ENCODE measurements at regions not wholly inside any gene's neighbourhood (a gene's known extent, or its start where the extent isn't known, plus 50 kb on each side); places are given as distances from the start of the nearest gene placed in this dataset.

DNA sequence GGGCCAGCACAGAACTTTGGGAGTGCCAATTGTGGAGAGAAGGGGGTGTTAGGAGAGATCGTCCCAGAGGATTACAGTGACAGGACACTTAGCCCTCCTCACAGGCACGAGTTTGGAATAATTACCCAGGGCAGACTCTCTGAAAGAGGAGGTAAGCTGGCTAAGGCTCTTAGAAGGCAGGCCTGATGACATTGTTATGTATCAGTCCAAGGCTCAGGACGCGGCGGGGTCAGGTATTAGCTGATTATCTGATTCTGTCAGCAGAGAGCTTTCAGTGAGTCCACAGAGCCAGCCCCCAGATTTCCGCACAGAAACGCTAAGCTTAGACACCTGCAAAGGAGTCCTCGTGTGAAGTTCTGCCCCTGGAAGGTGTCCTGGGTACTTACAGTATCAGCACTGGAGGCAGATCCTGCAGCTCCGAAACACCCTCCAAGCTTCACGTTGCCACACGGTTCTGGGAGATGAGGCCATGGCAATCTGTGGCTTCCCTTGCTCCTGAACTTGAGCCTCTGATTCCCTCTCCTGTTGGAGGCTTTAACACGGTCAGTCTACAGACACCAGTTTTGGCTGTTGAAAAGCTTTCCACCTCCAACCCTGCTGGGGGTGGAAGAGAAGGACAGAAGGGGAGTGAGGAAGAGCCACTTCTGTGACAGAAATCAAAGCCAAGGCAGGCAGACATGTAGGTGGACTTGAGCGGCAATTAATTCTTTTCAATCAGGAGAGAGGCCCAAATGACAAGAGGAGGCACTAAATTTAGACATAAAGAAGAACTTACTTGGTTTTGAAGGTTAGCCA is 123.6 kb upstream of the CADM1 start:
- TF ChIP-seq POLR2AphosphoS5 (IDR thresholded peaks at IDR 0.05) (no peak), CTCF (IDR thresholded peaks at IDR 0.05) (no peak), POLR2A (IDR thresholded peaks at IDR 0.05) (no peak)
